Smooth muscle cell (in vitro differentiated cells): ENCODE measurements at regions not wholly inside any gene's neighbourhood (a gene's known extent, or its start where the extent isn't known, plus 50 kb on each side); places are given as distances from the start of the nearest gene placed in this dataset.
"Not testable (repeated sequence)": the region's sequence is repeated elsewhere in the genome, so short reads cannot be mapped to it uniquely, and the experiment has no call there.

Source experiments
- DNase-seq: peaks from one replicate; lab custom pipeline; 2025; ENCODE audit not compliant: unreplicated experiment; lab: John Stamatoyannopoulos, UW
- H2AFZ ChIP-seq: fragments of 200-600 bp; sonication (generic); 2 replicates; pipeline ENCODE4 v1.6.0; 2016; ENCODE audit warnings: antibody characterized with exemption, low read depth, mild to moderate bottlenecking
- H3F3A ChIP-seq: fragments of 200-600 bp; sonication (generic); 2 replicates; pipeline ENCODE4 v1.6.0; 2017; ENCODE audit warnings: antibody characterized with exemption, low read depth
- H3K27ac ChIP-seq: fragments of 200-600 bp; sonication (generic); 2 replicates; pipeline ENCODE4 v1.5.1; 2016; ENCODE audit warnings: low read depth, mild to moderate bottlenecking
- H3K27me3 ChIP-seq: fragments of 200-600 bp; sonication (generic); 2 replicates; pipeline ENCODE4 v1.6.1; 2016; ENCODE audit warnings: low read depth, mild to moderate bottlenecking
- H3K36me3 ChIP-seq: fragments of 200-600 bp; sonication (generic); 2 replicates; pipeline ENCODE4 v1.5.1; 2016; ENCODE audit warnings: low read depth
- H3K4me1 ChIP-seq: fragments of 200-600 bp; sonication (generic); 2 replicates; pipeline ENCODE4 v1.5.1; 2016; ENCODE audit warnings: low read depth
- H3K4me2 ChIP-seq: fragments of 200-600 bp; sonication (generic); 2 replicates; pipeline ENCODE4 v1.6.0; 2016; ENCODE audit warnings: mild to moderate bottlenecking
- H3K4me3 ChIP-seq: fragments of 200-600 bp; sonication (generic); 2 replicates; pipeline ENCODE4 v1.5.1; 2016; ENCODE audit warnings: mild to moderate bottlenecking
- H3K79me2 ChIP-seq: fragments of 200-600 bp; sonication (generic); 2 replicates; pipeline ENCODE4 v1.6.0; 2016; ENCODE audit warnings: low read depth, mild to moderate bottlenecking
- H3K9ac ChIP-seq: fragments of 200-600 bp; sonication (generic); 2 replicates; pipeline ENCODE4 v1.6.0; 2016; ENCODE audit warnings: low read depth
- H3K9me3 ChIP-seq: fragments of 200-600 bp; sonication (generic); replicated peaks from 2 replicates; pipeline ENCODE4 v1.5.1; 2016; ENCODE audit warnings: low read depth
- H4K20me1 ChIP-seq: fragments of 200-600 bp; sonication (generic); 2 replicates; pipeline ENCODE4 v1.6.0; 2016; ENCODE audit warnings: low read depth
- CTCF ChIP-seq: fragments of 200-600 bp; sonication (generic); IDR thresholded peaks from 2 replicates; pipeline ENCODE4 v1.5.1; 2017; ENCODE audit warnings: borderline replicate concordance, mild to moderate bottlenecking, antibody characterized with exemption; ENCODE audit not compliant: insufficient read depth, poor library complexity, severe bottlenecking
- WGBS: methylation state at CpG from one replicate; pipeline ENCODE4 v1.1.7; 2016; ENCODE audit warnings: low lambda C conversion rate; 5-methylcytosine and 5-hydroxymethylcytosine counted together

GRCh38 chr13:86918682-86919081 lies 752.5 kb upstream of the SLITRK5 start:
- no peak overlapping the region for H3K27ac ChIP-seq
- H3K4me3 ChIP-seq: no peak overlapping the region
- DNase-seq: no peak
- no peak overlapping the region for H3K4me2 ChIP-seq
- no peak overlapping the region for H3K9ac ChIP-seq
- no peaks in the 10 kb centered on the region for H3K36me3 ChIP-seq
- H2AFZ ChIP-seq: peak overlapping the region; percentile 43
- H3K79me2 ChIP-seq: no peaks in the 10 kb centered on the region
- no peaks in the 10 kb centered on the region for H3K9me3 ChIP-seq
- no peak for TF ChIP-seq CTCF
- H3K4me1 ChIP-seq: no peaks in the 10 kb centered on the region
- no peaks in the 10 kb centered on the region for H4K20me1 ChIP-seq
- WGBS: 59% methylated on average over 2 of the region's 2 CpGs
- no peaks in the 10 kb centered on the region for H3F3A ChIP-seq
- H3K27me3 ChIP-seq: no peaks in the 10 kb centered on the region

GRCh38 chr13:86920961-86921360 lies 750.2 kb upstream of the SLITRK5 start:
- H3K27me3 ChIP-seq: no peaks in the 10 kb centered on the region
- no peak for DNase-seq
- no peak overlapping the region for H3K4me3 ChIP-seq
- H4K20me1 ChIP-seq: no peaks in the 10 kb centered on the region
- H3K9ac ChIP-seq: no peak overlapping the region
- H2AFZ ChIP-seq: no peak overlapping the region
- H3F3A ChIP-seq: no peaks in the 10 kb centered on the region
- no peaks in the 10 kb centered on the region for H3K9me3 ChIP-seq
- no peaks in the 10 kb centered on the region for H3K4me1 ChIP-seq
- WGBS: 97% methylated on average over 1 of the region's 1 CpG
- no peak overlapping the region for H3K4me2 ChIP-seq
- TF ChIP-seq CTCF: no peak
- no peaks in the 10 kb centered on the region for H3K36me3 ChIP-seq
- no peak overlapping the region for H3K27ac ChIP-seq
- H3K79me2 ChIP-seq: no peaks in the 10 kb centered on the region

DNA sequence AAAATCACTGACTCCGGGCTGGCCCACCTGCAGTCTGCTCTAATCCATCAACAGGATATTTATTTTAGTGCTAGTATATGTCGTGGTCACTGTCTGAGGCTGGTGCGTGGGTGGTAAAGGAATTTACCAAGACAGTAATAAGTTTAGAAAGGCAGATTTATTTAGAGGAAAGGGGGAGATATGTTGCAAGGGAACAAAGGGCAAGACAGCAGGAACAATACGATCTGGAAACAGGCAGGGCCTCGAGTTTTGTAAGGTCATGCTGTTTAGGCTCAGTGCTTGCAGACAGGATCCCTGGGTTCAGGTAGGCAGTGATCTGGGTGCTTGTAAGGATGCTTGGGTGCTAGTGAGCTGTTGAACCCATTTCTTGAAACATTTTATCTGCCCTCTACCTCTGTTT lies 748.2 kb upstream of the SLITRK5 start:
- Histone ChIP-seq H3K36me3 (no peaks in the 10 kb centered on the region), H2AFZ (peak overlapping the region; percentile 0), H3K9me3 (no peaks in the 10 kb centered on the region), H3K4me3 (no peak overlapping the region), H3K4me2 (peak overlapping the region; percentile 59), H3K9ac (no peak overlapping the region), H3K4me1 (no peaks in the 10 kb centered on the region), H3K27me3 (no peaks in the 10 kb centered on the region), H3F3A (no peaks in the 10 kb centered on the region), H3K79me2 (no peaks in the 10 kb centered on the region), H3K27ac (no peak overlapping the region), H4K20me1 (no peaks in the 10 kb centered on the region)
- no peak for DNase-seq
- TF ChIP-seq CTCF: no peak
- WGBS: 36% methylated on average over 5 of the region's 5 CpGs

GRCh38 chr13:86926916-86927315 lies 744.3 kb upstream of the SLITRK5 start:
- not testable (repeated sequence) for H2AFZ ChIP-seq, H3K4me2 ChIP-seq, H3K4me3 ChIP-seq, H3K4me1 ChIP-seq, H3K79me2 ChIP-seq, H3K9me3 ChIP-seq, H3K27me3 ChIP-seq, H4K20me1 ChIP-seq, H3K36me3 ChIP-seq, H3K9ac ChIP-seq, DNase-seq, H3K27ac ChIP-seq, H3F3A ChIP-seq
- WGBS: 95% methylated on average over 3 of the region's 3 CpGs
